ENCODE measurements at regions not wholly inside any gene's neighbourhood (a gene's known extent, or its start where the extent isn't known, plus 50 kb on each side); places are given as distances from the start of the nearest gene placed in this dataset.

GRCh38 chr15:70470556-70471191 lies 292.7 kb downstream of the UACA start:
- Histone ChIP-seq H3K9me3 (ENCODE audit: control insufficient read depth, insufficient read depth, low read length) (no peaks in the 10 kb centered on the region), H3K18ac (ENCODE audit: low read depth, low read length) (no peak overlapping the region), H2AK5ac (ENCODE audit: low read depth, low read length) (no peak overlapping the region), H2BK120ac (ENCODE audit: low read depth, low read length) (no peak overlapping the region), H4K91ac (ENCODE audit: insufficient read depth, low read depth, low read length) (no peak overlapping the region), H3K4me1 (ENCODE audit: control insufficient read depth, insufficient read depth, low read length) (peaks cover 14% of the 10 kb centered on the region), H2BK15ac (ENCODE audit: low read depth, low read length) (no peak overlapping the region), H3K14ac (replicated peaks; ENCODE audit: low read depth, low read length) (no peak overlapping the region), H2BK5ac (ENCODE audit: low read depth, low read length, poor library complexity, severe bottlenecking) (no peak overlapping the region), H3K9me1 (ENCODE audit: insufficient read depth, low read length) (peaks cover 11% of the 10 kb centered on the region), H3K9ac (ENCODE audit: low read depth, low read length) (no peak overlapping the region), H3K4me2 (ENCODE audit: low read depth, low read length) (no peak overlapping the region), H4K5ac (ENCODE audit: low read depth, low read length) (no peak overlapping the region), H2AFZ (replicated peaks; ENCODE audit: low read length, poor library complexity) (no peak overlapping the region), H3K56ac (ENCODE audit: extremely low read depth, insufficient read depth, low read length) (no peak overlapping the region), H4K20me1 (ENCODE audit: insufficient read depth, low read length) (no peaks in the 10 kb centered on the region), H3K27me3 (ENCODE audit: control insufficient read depth, insufficient read depth, low read length) (peaks cover 30% of the 10 kb centered on the region), H3K36me3 (ENCODE audit: control insufficient read depth, insufficient read depth, low read length) (no peaks in the 10 kb centered on the region), H2BK20ac (ENCODE audit: low read depth, low read length) (no peak overlapping the region), H3K23ac (ENCODE audit: low read depth, low read length) (no peak overlapping the region), H3K4ac (ENCODE audit: low read depth, low read length) (no peak overlapping the region), H2AK9ac (replicated peaks; ENCODE audit: low read depth, low read length, poor library complexity) (no peak overlapping the region), H4K8ac (ENCODE audit: low read depth in 2 of 2, low read length in 2 of 2) (no peak overlapping the region), H3K4me3 (ENCODE audit: insufficient read depth, low read depth, low read length) (no peak overlapping the region), H3K79me1 (ENCODE audit: low read depth in 1 of 2, low read length in 2 of 2) (no peaks in the 10 kb centered on the region), H3K27ac (ENCODE audit: insufficient read depth, low read length) (no peak overlapping the region)
- intact Hi-C loops (cut with micrococcal nuclease), result loop anchor here (10.0 kb wide), 1 partner anchor 96 kb away; no protein-coding TSS in a partner anchor
- WGBS, 2 experiments (ENCODE audit: extremely low coverage in 2 of 2, insufficient read length in 1 of 2), result 82% methylated on average over 2 of the region's 7 CpGs; no CpG with 5 or more reads in 1 of the 2 experiments
- dilution Hi-C loops (cut with HindIII; ENCODE audit: low sequenced_read_pairs, unreplicated experiment), result no loop called here
- no peak for DNase-seq
- ATAC-seq (ENCODE audit: low read depth), result no peak
- in situ Hi-C loops (cut with MboI; ENCODE audit: low sequenced_read_pairs), result no loop called here
- POLR2A ChIA-PET (ENCODE audit: unreplicated experiment), result no interaction called here
- CTCF ChIA-PET, result no interaction called here
- TF ChIP-seq NFE2L2 (IDR thresholded peaks at IDR 0.05; ENCODE audit: low read depth, low read length) (no peak), USF2 (IDR thresholded peaks at IDR 0.05; ENCODE audit: low read depth, low read length) (no peak), CEBPB (IDR thresholded peaks at IDR 0.05; ENCODE audit: low read depth, low read length) (no peak), RFX5 (IDR thresholded peaks at IDR 0.05; ENCODE audit: low read depth, low read length) (no peak), ELK1 (IDR thresholded peaks at IDR 0.05; ENCODE audit: borderline replicate concordance, low read depth, low read length) (no peak), RAD21 (IDR thresholded peaks at IDR 0.05; ENCODE audit: low read length) (no peak), MAFK (IDR thresholded peaks at IDR 0.05; ENCODE audit: low read depth, low read length) (no peak), BHLHE40 (IDR thresholded peaks at IDR 0.05; ENCODE audit: low read depth, low read length) (no peak)
- no TSS peak for BruUV-seq (replicated peaks)
